ENCODE measurements at regions not wholly inside any gene's neighbourhood (a gene's known extent, or its start where the extent isn't known, plus 50 kb on each side); places are given as distances from the start of the nearest gene placed in this dataset.

GRCh38 chr22:49638001-49638400 lies 189.7 kb downstream of the BRD1 start (continued):
- TF ChIP-seq ZNF362 (CRISPR knock-in tag; IDR thresholded peaks at IDR 0.05; ENCODE audit: borderline replicate concordance), result no peak

- ATAC-seq, result no peak
- peaks cover 12 to 78% of the 10 kb centered on the region in 2 experiments for H3K27me3 ChIP-seq (ENCODE audit: control insufficient read depth in 1 of 2, insufficient read depth in 2 of 2, low read length in 2 of 2)
- no peak overlapping the region for H3K9ac ChIP-seq (ENCODE audit: insufficient read depth, low read depth, low read length)
- 42% methylated on average over 11 of the region's 28 CpGs for WGBS (ENCODE audit: low lambda C conversion rate)
- FAIRE-seq, result no peak
- H3K4me1 ChIP-seq (ENCODE audit: insufficient read depth, low read length), result 0 out of 2 replicates have a peak, but pooled peaks cover 1% of the 10 kb centered on the region
- no peak overlapping the region for H3K4me2 ChIP-seq (ENCODE audit: low read depth, low read length)
- no peaks in the 10 kb centered on the region for H3K36me3 ChIP-seq (replicated peaks in 1 of 2; ENCODE audit: control insufficient read depth in 1 of 2, insufficient read depth in 2 of 2, low read length in 2 of 2)
- ChIA-PET POLR2A (no interaction called here), CTCF (ENCODE audit: low intra/inter-chr PET ratio, low total read pairs) (no interaction called here)
- no peaks in the 10 kb centered on the region for H3K79me2 ChIP-seq (ENCODE audit: insufficient read depth, low read length)
- no peak overlapping the region for H2AFZ ChIP-seq (ENCODE audit: low read length)
- H3K9me3 ChIP-seq (ENCODE audit: low read length), result no peaks in the 10 kb centered on the region
- no peak for DNase-seq (ENCODE audit: low spot score)
- intact Hi-C loops (cut with micrococcal nuclease; ENCODE audit: unreplicated experiment), result no loop called here
- BruUV-seq (replicated peaks), result no TSS peak
- H4K20me1 ChIP-seq (ENCODE audit: insufficient read depth, low read length), result peaks cover 9% of the 10 kb centered on the region; the same call in 1 of the 2 replicates
- no peak overlapping the region for H3K27ac ChIP-seq (ENCODE audit: extremely low read length, insufficient read depth, low read length)
- in situ Hi-C loops (cut with HindIII; ENCODE audit: extremely low pct_ligation_motif_present, low pct_unique_long_range_greater_than_20kb), result no loop called here
- no peak overlapping the region for H3K4me3 ChIP-seq (replicated peaks in 1 of 3; ENCODE audit: insufficient read depth in 1 of 3, low read depth in 2 of 3, low read length in 3 of 3)
- TF ChIP-seq ZBTB1 (CRISPR knock-in tag; IDR thresholded peaks at IDR 0.05; ENCODE audit: borderline replicate concordance) (no peak), FLYWCH1 (CRISPR knock-in tag; IDR thresholded peaks at IDR 0.05) (no peak), ZNF572 (CRISPR knock-in tag; IDR thresholded peaks at IDR 0.05) (no peak), ZNF574 (CRISPR knock-in tag; IDR thresholded peaks at IDR 0.05) (no peak), ZSCAN21 (CRISPR knock-in tag; IDR thresholded peaks at IDR 0.05; ENCODE audit: borderline replicate concordance) (no peak), IKZF4 (CRISPR knock-in tag; IDR thresholded peaks at IDR 0.05; ENCODE audit: borderline replicate concordance, low read depth, not compliant biosample characterization) (no peak), ISX (CRISPR knock-in tag; conservative IDR thresholded peaks at IDR 0.05) (no peak), ZNF567 (CRISPR knock-in tag; IDR thresholded peaks at IDR 0.05; ENCODE audit: borderline replicate concordance) (no peak), EP300 (IDR thresholded peaks at IDR 0.05; ENCODE audit: low read depth in 2 of 2, low read length in 2 of 2) (no peak), EP300 (CRISPR knock-in tag; IDR thresholded peaks at IDR 0.05; ENCODE audit: borderline replicate concordance) (no peak), EED (CRISPR knock-in tag; IDR thresholded peaks at IDR 0.05) (no peak), FUBP1 (CRISPR knock-in tag; IDR thresholded peaks at IDR 0.05; ENCODE audit: borderline replicate concordance) (no peak), ZNF234 (CRISPR knock-in tag; conservative IDR thresholded peaks at IDR 0.05) (no peak), PRDM4 (CRISPR knock-in tag; IDR thresholded peaks at IDR 0.05; ENCODE audit: borderline replicate concordance) (no peak)
Observed at GRCh38 chr22:49637255-49637760, 190.4 kb downstream of the BRD1 start.

Data from HepG2 (cell line).